EH (cell line): ENCODE measurements at regions not wholly inside any gene's neighbourhood (a gene's known extent, or its start where the extent isn't known, plus 50 kb on each side); places are given as distances from the start of the nearest gene placed in this dataset.
"Not testable (repeated sequence)": the region's sequence is repeated elsewhere in the genome, so short reads cannot be mapped to it uniquely, and the experiment has no call there.

Experiments
- DNase-seq: peaks from one replicate; pipeline ENCODE4 v3.0.0-alpha.2; 2015; ENCODE audit warnings: low read depth

DNA sequence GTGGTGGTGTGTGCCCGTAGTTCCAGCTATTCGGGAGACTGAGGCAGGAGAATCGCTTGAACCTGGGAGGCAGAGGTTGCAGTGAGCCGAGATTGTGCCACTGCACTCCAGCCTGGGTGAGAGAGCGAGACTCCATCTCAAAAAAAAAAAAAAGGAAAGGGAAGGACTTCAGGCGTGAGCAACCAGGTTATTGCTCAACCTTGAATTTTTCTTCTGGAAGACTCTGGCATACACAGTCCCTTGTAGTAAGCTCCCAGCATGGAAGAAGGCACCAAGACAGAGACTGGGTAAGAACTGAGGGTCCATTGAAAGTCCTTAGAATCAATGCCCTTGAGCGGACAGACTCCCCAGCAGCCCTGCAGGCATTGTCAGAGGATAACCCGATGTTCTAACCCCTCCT is 75.0 kb downstream of the C9orf50 start:
- not testable (repeated sequence) for DNase-seq

DNA sequence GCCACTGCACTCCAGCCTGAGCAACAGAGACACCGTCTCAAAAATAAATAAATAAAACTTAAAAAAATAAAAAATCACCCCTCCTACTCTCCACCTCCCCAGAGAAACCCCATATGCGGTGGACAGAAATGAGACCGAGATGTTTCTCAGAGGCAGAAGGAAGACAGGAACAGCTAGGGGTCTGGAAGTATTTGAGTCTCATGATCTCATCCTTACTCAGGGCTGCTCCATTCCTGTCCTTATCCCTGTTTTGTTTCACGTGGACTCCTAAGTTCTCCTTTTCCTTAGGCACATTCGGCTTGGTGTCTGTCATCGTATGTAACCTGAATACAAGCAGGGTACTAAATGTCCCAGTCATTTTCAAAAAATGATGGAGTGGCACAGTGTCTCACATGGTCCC is 76.1 kb downstream of the C9orf50 start:
- peak; percentile 78 for DNase-seq

GRCh38 chr9:129542741-129543140 is 78.2 kb downstream of the C9orf50 start:
- DNase-seq, result no peak

GRCh38 chr9:129541270-129541669 is 79.6 kb downstream of the C9orf50 start:
- DNase-seq, result no peak

- no peak for DNase-seq
These were observed 81.5 kb downstream of the C9orf50 start for GRCh38 chr9:129539446-129539845.

- DNase-seq, result not testable (repeated sequence)
These were observed 89.0 kb downstream of the C9orf50 start for GRCh38 chr9:129531860-129532402.

DNA sequence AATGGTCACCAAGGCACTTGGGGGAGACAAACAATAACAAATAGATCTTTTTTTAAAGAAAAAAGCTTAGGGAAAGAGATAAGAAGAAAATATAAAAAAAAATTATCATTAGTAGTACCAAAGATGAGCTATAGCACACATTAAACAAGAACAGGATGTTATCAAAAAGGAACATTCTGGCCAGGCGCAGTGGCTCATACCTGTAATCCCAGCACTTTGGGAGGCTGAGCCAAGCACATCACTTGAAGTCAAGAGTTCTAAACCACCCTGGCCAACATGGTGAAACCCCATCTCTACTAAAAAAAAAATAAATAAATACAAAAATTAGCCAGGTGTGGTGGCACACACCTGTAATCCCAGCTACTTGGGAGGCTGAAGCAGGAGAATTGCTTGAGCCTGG is 92.9 kb downstream of the C9orf50 start:
- not testable (repeated sequence) for DNase-seq

DNA sequence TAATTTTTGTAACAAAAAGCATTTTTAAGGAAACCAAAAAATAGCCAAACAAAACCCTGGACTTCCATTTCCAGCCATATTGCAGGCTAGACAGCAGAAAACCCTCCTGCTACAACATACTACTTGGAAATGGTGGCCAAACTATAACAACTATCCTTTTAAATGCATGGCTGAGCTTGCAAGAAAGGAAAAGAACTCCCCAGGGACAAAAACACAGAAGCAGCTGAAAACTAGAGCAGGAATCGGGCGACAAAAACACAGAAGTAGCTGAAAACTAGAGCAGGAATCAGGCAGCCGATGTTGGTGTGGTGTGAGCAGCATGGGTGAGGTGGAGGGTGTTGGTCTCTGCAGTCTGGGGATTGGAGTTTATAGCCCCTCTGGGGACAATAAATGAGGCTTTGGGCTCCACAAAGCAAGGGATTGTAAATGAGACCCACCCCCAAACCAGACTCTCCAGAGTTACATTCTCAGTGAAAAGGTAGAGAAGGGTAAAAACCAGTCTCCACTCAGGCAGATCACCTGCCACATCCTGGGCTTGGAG is 95.2 kb downstream of the C9orf50 start:
- DNase-seq, result no peak

DNA sequence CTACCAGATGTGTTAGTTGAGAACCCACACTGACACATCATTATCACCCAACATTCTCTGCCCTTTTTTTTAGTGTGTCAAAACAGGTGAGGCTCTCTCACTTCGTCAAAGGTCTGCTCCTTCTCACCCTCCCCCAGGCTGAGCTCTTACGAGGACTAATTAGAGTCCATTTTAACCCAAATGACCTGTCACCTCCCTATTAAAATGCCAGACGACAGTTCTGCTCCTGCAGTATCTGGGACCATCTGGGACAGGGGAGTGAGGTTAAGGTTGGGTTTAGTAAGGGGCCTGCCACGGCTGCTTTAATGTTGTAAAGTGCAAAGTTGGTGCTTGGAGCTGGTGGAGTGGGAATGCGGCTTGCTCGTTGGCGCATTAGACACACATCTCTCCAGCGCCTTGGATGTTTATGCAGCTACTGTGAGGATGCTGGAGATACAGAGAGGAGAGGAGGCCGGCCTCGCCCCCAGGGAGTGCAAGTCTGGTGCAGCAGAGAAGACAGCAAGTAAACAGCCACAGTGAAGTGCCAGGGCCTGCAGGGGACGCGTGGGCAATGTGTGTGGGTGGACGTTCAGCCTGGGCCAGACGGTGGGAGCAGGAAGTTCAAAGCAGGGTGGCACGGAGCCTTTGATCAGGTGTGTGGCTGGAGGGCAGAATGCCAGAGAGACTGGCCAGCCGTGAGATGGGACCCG is 96.2 kb downstream of the C9orf50 start:
- DNase-seq, result no peak

DNA sequence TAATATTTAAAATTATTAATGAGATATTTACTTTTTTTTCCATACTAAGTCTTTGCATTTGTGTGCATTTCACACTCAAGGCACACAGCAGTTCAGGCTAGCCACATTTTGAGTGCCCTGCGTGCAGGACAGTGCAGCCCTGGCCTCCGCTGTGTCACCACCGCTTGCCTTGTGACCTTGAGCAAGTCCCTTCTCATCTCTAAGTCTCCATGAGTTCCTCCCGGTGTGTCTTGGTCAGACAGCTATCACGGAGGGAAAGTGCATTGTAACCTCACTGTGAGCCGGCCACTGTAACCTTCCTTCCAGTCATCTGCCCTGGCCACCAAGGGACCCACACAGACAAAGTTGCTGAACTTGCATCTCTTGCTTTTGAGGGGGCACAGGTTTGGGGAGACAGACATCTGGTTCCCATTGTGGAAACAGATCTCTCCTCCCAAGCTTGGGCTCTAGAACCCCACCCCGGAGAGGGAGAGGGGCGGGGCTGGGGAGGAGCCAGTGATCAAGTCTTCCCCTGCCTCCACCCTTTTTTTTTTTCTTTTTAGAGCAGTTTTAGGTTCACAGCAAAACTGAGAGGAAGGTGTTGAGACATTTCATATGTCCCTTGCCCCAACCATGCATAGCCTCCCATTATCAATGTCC is 96.8 kb downstream of the C9orf50 start:
- peak; percentile 18 for DNase-seq

DNA sequence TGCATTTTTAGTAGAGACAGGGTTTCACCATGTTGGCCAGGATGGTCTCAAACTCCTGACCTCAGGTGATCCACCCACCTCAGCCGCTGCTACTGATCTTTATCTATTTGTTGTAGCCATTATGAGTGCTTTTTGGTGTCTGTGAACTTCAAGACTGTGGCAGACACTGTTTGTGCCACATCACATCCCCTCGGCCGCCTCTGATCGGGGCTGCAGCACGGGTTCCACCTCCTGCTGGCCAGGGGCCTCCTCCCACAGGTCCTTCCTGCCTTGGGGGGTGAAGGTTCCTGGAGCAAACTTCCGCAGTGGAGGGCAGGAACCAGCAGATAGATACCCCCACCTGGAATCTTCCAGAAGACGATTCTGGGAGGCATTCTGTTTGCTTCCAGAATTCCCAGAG is 98.5 kb downstream of the C9orf50 start:
- no peak for DNase-seq

- no peak for DNase-seq
These were observed 100.8 kb downstream of the C9orf50 start for GRCh38 chr9:129520082-129520481.

DNA sequence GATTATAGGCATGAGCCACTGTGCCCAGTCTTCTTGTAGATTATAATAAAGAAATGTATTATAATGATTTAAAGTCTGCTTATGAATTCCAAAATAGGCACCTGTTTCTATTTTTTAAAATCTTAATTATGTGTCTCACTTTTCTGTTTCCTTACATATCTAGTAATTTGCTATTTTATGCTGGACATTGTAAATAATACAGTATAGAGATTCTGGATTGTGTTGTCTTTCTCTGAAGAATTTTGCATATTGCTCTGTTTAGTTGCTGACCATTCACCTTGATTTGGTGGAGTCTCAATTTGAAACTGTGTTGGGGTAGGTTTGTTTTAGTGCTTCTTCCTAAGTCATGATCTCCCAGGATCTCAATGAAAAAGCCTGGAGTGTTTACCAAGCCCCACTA is 102.8 kb downstream of the C9orf50 start:
- no peak for DNase-seq

- no peak for DNase-seq
These were observed 103.9 kb downstream of the C9orf50 start for GRCh38 chr9:129517006-129517405.

DNA sequence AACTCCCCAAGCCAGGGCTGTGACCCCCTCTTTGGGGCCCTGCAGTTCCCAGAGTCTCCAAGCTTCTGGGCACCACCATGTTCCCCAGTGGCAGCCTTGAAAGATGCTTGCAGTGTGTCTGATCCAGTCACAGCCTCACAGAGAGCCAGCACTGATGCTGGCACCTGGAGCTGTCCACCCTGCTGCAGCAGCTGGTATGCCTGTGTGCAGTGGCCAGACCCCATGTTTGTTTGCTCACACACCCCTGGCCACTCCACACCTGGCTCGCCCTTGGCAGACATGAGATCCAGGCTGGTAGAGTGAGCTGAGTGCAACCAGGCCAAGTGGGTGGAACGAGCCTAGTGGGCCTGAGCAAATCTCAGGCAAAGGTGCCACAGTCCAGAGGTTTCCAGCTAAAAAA is 106.0 kb downstream of the C9orf50 start:
- no peak for DNase-seq

DNA sequence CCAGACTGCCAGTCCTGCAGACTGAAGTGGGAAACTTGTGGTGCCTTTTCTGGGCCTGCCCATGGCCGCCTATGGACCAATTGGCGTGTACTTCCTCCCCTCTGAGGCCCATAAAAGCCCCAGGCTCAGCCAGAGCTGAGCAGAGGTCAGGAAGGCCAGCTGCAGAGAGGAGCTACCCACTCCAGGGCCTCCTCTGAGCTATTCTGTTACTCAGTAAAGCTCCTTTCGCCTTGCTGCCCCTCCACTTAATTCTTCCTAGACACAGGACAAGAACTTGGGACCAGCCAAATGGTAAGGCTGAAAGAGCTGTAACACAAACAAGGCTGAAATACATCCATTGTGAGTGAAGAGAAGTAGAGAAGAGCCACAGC is 106.4 kb downstream of the C9orf50 start:
- no peak for DNase-seq

GRCh38 chr9:129513856-129514496 is 106.9 kb downstream of the C9orf50 start:
- DNase-seq, result no peak

DNA sequence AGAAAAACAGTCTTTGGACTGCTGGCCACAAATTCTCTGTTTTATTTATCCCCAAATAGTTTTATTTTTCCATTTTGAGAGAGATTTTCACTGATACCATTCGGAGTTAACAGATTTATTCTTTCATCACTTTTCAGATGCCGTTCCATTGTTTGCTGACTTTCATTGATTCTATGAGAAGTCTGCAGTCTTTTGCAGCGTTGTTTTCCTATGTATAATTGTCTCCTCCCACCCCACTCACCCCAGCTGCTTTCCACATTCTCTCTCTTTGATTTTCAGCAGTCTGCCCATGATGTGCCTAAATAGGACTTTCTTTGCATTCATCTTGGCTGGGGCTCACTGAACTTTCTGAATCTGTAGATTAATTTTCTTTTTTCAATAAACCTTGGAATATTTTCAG is 107.6 kb downstream of the C9orf50 start:
- DNase-seq, result no peak

DNA sequence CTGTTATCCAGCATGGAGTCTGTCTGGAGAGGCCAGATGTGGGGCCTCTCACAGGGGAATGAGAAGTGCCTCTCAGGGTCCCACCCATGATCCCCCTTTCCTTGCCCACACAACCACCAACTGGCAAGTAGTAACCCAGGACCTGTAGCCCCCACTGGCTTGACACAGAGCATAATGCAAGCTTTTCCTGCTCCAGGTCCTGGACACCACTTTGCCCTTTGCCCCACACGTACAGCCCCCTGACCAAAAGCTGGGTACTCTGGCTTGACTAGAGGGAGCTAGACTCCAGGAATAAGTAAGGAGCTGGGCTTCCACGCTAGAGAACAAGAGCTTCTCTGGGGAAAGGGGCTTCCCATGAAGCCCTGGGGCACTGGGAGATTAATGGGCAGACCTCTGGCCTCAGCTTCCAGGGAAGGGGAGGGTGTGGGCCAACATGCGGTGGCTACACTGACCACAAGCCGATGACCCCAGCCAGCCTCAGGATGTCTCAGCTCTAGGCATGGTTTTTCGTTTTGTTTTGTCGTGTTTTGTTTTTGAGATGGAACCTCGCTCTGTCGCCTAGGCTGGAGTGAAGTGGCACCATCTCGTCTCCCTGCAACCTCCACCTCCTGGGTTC is 109.5 kb downstream of the C9orf50 start:
- DNase-seq, result no peak

DNA sequence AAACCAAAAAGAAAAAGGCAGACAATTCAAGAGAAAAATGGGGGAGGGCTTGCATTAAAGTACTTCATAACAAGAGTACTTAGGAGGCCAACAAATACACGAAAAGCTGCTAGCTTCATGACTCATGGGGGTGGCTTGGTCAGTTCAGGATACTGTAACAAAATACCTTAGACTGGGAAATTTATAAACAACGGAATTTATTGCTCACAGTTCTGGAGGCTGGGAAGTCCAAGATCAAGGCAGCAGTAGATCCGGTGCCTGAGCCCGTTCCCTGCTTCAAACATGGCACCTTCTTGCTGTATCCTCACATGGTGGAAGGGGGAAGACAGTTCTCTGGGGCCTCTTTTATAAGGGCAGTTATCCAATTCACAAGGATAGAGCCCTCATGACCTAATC is 111.4 kb downstream of the C9orf50 start:
- peak; percentile 94 for DNase-seq

DNA sequence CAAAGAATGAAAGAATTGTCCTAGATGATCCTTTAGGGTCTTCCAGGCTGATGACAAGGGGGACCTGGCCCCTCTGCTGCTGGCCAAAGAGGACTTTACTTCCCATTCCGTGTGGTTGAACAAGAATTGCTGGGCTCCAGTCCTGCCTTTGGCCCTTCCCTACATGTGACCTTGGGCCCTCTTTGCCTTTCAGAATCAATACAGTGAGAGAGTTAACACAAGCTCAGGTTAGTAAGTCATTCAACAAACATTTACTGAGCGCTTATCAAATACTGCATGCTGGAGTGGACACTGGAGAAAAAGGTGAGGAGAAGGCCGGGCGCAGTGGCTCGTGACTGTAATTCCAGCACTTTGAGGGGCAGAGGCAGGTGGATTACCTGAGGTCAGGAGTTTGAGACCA is 113.1 kb downstream of the C9orf50 start:
- DNase-seq, result no peak

GRCh38 chr9:129506892-129507291 is 114.0 kb downstream of the C9orf50 start:
- peak; percentile 59 for DNase-seq

DNA sequence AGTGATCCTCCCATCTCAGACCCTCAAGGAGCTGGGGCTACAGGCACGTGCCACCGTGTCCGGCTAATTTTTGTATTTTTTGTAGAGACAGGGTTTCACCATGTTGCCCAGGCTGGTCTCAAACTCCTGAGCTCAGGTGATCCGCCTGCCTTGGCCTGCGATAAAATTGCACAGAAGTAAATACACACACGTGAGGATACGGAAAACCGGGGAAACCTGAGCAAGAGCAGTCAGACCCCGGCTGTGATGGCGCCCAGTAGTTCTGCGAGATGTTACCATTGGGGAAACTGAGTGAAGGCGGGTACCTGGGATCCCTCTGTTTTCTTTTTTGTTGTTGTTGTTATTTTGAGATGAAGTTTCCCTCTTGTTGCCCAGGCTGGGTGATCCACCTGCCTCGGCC is 114.9 kb downstream of the C9orf50 start:
- no peak for DNase-seq
